HG03460 (cell line): ENCODE measurements at regions not wholly inside any gene's neighbourhood (a gene's known extent, or its start where the extent isn't known, plus 50 kb on each side); places are given as distances from the start of the nearest gene placed in this dataset.
"Not testable (repeated sequence)": the region's sequence is repeated elsewhere in the genome, so short reads cannot be mapped to it uniquely, and the experiment has no call there.

Experiments
- ATAC-seq: cut with Tn5 transposase; IDR thresholded peaks from one replicate; pipeline ENCODE4 v1.9.1; 2021; ENCODE audit not compliant: unreplicated experiment

GRCh38 chr15:20369500-20369899 is 172.1 kb downstream of the GOLGA6L6 start:
- ATAC-seq: no peak

GRCh38 chr15:20368974-20369373 is 172.6 kb downstream of the GOLGA6L6 start:
- no peak for ATAC-seq

- no peak for ATAC-seq
Measured at GRCh38 chr15:20367093-20367492, 174.5 kb downstream of the GOLGA6L6 start.

DNA sequence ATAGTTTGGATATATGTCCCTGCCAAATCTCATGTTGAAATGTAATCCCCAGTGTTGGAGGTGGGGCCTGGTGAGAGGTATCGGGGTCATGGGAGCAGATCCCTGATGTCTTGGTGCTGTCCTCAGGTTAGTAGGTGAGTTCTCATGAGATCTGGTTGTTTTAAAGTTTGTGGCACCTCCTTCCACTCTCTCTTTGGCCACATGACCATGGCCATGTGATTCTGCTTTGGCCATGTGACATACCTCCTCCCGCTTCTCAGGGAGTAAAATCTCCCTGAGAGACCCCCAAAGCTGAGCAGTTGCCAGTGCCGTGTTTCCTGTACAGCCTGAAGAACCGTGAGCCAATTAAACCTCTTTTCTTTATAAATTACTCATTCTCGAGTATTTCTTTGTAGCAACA is 178.0 kb downstream of the GOLGA6L6 start:
- not testable (repeated sequence) for ATAC-seq

- no peak for ATAC-seq
Measured at GRCh38 chr15:20361091-20361490, 180.5 kb downstream of the GOLGA6L6 start.

- ATAC-seq: no peak
Measured at GRCh38 chr15:20358779-20359414, 182.7 kb downstream of the GOLGA6L6 start.

- no peak for ATAC-seq
Measured at GRCh38 chr15:20358066-20358778, 183.4 kb downstream of the GOLGA6L6 start.

DNA sequence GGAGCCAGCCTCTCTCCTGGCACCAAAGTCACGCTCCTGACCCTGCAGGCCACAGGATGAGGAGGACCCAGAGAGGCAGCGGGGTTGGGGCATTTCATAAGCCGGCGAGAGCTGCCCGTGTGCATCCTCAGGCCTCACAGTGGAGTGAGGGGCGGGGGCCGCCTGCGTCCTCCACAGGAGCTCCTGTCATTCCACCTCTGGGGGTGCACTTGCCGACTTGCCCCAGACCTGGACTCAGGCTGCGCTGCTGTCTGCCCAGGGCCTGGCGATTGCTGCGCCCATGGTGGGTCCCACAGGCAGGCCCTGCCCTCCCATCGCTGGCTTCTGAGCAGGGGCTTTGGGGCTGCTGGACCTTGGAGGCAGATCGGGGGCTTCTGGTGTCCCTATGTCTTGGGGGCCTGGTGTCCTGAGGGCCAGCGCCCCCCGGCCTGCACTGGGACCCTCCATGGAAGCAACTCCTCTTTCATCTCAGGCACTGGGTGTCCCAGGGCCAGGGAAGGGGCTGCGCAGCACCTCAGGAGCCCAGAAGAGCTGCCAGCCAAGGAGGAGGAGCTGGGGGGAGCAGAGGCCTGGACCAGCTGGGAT is 184.0 kb downstream of the GOLGA6L6 start:
- no peak for ATAC-seq

DNA sequence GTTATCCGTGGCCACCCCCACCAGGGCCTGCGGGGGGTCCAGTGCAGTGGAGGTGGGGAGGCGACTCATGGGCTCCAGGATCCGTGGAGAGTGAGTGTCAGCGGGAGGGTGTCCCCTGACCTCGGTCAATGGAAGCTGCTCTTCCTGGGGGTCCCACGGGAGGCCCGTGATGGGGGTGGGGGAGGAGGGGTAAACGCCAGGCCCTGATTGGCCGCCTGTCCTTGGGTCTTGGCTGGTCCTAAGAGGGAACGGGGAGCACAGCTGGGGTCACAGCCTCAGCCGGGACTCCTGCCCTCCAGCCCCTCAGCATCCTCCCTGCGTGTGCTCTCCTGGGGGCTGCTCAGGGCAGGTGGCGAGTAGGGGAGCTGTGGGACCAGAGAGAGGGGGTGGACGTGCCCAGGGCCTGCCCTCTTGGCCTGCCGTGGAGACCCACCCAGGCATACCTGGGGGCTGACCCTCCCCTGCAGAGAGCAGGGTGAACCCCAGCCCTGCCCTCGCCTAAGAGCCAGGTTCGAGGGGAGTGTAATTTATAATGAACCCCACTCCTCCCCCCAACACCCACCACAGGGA is 184.6 kb downstream of the GOLGA6L6 start:
- ATAC-seq: no peak

DNA sequence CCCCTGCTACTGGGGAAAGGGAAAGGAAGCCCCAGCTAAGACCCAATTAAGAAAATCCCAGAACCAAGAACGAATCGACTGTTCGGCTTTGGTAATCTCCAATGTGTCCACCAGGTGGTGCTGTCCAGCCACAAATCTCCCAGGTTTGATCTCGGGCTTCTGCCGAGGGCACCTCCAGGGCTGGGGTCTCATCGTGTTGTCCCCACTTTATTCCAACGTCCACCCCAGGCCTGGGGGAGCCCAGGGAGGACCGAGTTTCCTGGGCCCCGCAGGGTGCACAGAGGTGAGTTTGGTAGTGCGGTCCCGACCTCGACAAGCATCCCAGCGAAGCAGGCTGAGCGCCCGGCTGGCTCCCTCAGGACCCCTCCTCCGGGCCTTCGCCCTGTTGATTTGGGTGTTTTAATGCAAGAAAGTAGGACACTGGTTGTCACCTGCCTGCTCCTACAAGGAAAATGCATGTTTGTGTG is 185.1 kb downstream of the GOLGA6L6 start:
- no peak for ATAC-seq

DNA sequence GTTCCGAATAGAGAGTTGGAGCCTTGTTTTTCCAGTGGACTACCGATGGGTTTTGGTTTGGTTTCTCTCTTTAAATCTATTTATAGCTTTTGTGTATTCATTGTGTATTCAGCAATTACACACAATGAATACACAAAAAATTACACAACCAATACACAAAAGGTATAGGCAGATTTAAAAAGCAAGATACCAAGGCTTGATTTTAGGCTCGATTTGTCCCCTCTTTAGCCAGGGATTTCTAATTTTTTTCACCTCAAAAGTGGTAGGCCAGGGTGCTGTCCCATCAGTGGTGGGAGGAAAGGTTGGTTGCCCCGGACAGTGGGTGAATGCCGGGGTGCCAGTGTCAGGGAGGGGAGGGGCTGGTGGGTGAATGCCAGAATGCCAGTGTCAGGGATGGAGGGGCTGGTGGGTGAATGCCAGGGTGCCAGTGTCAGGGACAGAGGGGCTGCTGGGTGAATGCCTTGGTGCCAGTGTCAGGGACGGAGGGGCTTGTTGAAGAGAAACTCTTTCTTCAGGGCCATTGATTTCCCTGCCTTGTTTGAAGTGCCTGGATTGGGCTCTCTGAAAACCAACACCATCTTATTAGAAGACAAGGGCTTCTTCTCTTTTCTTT is 186.2 kb downstream of the GOLGA6L6 start:
- ATAC-seq: no peak

- not testable (repeated sequence) for ATAC-seq
Measured at GRCh38 chr15:20354884-20355223, 186.7 kb downstream of the GOLGA6L6 start.

DNA sequence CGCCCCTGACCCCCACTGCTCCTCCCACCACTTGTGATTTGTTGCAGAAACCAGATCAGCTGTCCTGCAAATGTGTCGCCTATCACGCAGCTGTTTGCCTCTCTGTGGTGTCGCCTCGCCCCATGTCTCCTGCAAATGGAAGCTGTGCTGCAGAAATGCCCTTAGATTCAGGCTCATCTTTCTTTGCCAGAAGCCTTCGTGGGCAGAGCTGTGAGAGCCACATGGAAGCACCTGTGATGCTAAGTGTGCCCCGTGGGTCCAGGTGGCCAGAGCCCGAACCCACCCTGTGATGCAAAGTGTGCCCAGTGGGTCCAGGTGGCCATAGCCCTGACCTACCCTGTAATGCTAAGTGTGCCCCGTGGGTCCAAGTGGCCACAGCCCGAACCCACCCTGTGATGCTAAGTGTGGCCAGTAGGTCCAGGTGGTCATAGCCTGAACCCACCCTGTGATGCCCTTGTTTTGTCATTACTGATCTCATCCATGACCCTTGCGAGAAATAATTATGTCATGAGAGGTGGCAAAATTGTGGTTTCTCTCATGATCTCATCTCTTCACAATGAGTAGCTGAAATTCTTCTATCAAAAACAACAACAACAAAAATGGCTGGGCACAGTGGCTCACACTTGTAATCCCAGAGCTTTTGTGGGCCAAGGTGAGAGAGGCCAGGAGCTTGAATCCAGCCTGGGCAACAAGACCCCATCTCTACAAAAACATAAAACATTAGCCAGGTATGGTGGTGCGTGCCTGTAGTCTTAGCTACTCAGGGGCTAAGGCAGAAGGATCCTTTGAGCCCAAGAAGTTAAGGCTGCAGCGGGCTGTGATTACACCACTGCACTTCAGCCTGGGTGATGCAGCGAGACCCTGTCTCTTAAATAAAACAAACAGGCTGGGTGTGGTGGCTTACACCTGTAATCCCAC is 187.4 kb downstream of the GOLGA6L6 start:
- no peak for ATAC-seq

GRCh38 chr15:20352241-20353200 is 189.1 kb downstream of the GOLGA6L6 start:
- ATAC-seq: no peak

GRCh38 chr15:20351448-20351971 is 190.1 kb downstream of the GOLGA6L6 start:
- ATAC-seq: no peak

DNA sequence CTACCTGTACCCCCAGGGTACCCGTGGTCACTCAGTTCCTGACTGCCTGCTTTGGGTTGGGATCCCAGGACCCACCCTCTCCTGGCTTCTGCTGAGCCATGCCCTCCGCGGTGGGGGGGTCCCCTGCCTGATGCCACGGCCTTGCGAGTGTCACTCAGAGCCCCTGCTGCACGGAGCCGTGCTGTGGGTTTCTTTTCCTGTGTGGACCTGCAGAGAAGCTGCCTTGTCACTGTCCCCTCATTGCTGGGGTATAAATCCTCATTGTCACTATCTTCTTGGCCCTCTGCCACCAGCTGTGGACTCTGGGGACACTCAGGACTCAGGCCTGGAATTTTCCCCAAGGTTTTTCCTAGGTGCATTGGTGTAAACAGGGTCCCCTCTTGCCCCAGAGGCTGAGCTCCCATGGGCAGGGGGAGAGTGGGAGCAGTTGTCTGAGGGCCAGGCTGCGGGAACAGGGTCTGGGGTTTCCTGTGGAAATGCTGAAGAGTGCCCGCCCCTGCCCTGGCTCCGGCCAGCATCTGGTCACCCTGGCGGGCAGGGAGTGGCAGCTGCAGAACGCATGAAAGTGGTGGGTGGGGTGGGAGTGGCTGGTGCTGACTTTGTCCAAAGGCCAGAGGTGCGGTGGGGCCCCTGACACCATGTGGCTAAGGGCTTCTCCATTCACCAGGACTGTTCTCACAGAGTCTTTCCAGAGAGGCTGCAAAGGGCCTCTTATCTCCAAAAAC is 191.7 kb downstream of the GOLGA6L6 start:
- ATAC-seq: no peak

- ATAC-seq: no peak
Measured at GRCh38 chr15:20348900-20349773, 192.5 kb downstream of the GOLGA6L6 start.
